HepG2 (cell line): ENCODE measurements at regions not wholly inside any gene's neighbourhood (a gene's known extent, or its start where the extent isn't known, plus 50 kb on each side); places are given as distances from the start of the nearest gene placed in this dataset.

Experiments
- ATF1 ChIP-seq: IDR thresholded peaks from 2 replicates; pipeline ENCODE4 v1.6.1; 2016; ENCODE audit warnings: mild to moderate bottlenecking, control low read depth
- BORCS8-MEF2B ChIP-seq: sonication (generic); formaldehyde crosslinking; IDR thresholded peaks from 2 replicates; pipeline ENCODE4 v1.8.0; 2022; ENCODE audit warnings: mild to moderate bottlenecking, missing genetic modification reagents
- CEBPB ChIP-seq: IDR thresholded peaks from 2 replicates; pipeline ENCODE4 v1.6.1; 2011; ENCODE audit warnings: low read depth, low read length, improper control_type of control experiment, borderline replicate concordance
- HHEX ChIP-seq: IDR thresholded peaks from 2 replicates; pipeline ENCODE4 v1.6.1; 2016; ENCODE audit warnings: control low read depth
- REL ChIP-seq: sonication (generic); formaldehyde crosslinking; conservative IDR thresholded peaks from 2 replicates; pipeline ENCODE4 v1.8.0; 2022; ENCODE audit warnings: mild to moderate bottlenecking, missing genetic modification reagents, moderate library complexity
- TCF7L2 ChIP-seq: IDR thresholded peaks from 2 replicates; pipeline ENCODE4 v1.6.1; 2011; ENCODE audit warnings: mild to moderate bottlenecking, low read depth, low read length, moderate library complexity
- THAP9 ChIP-seq: sonication (generic); formaldehyde crosslinking; IDR thresholded peaks from 2 replicates; pipeline ENCODE4; 2020; ENCODE audit warnings: missing genetic modification reagents, mild to moderate bottlenecking, borderline replicate concordance
- ZBTB7B ChIP-seq: sonication (generic); formaldehyde crosslinking; IDR thresholded peaks from 2 replicates; pipeline ENCODE4 v1.4.0; 2020; ENCODE audit warnings: missing genetic modification reagents
- ZNF879 ChIP-seq: sonication (generic); formaldehyde crosslinking; IDR thresholded peaks from 2 replicates; pipeline ENCODE4 v1.8.1; 2023; ENCODE audit warnings: missing genetic modification reagents

GRCh38 chr3:83813176-83813575 lies 1145.6 kb upstream of the CADM2 start:
- TF ChIP-seq CEBPB (no peak), THAP9 (CRISPR knock-in tag) (no peak), BORCS8-MEF2B (CRISPR knock-in tag) (no peak), TCF7L2 (no peak), ZNF879 (no peak), HHEX (CRISPR knock-in tag) (no peak), ATF1 (CRISPR knock-in tag) (no peak), ZBTB7B (no peak), REL (CRISPR knock-in tag) (no peak)
